ENCODE measurements at regions not wholly inside any gene's neighbourhood (a gene's known extent, or its start where the extent isn't known, plus 50 kb on each side); places are given as distances from the start of the nearest gene placed in this dataset.

GRCh38 chr15:95832668-95833067 is 497.8 kb upstream of the NR2F2 start:
- DNase-seq = no peak
- no TSS peak for BruUV-seq (replicated peaks)

GRCh38 chr15:95834028-95834804 is 496.3 kb upstream of the NR2F2 start:
- H3K36me3 Mint-ChIP-seq (ENCODE audit: insufficient read depth, unreplicated experiment) = no peaks in the 10 kb centered on the region
- DNase-seq = no peak
- CTCF ChIA-PET = no interaction called here
- BruUV-seq (replicated peaks) = no TSS peak
- H3K4me1 Mint-ChIP-seq (ENCODE audit: low read depth, unreplicated experiment) = no peaks in the 10 kb centered on the region
- H3K27ac Mint-ChIP-seq (ENCODE audit: unreplicated experiment) = no peak overlapping the region
- no peak for TF ChIP-seq CTCF (IDR thresholded peaks at IDR 0.05; ENCODE audit: unreplicated experiment)
- H3K4me3 Mint-ChIP-seq (ENCODE audit: low read depth, unreplicated experiment) = no peak overlapping the region
- H3K27me3 Mint-ChIP-seq (ENCODE audit: unreplicated experiment) = no peaks in the 10 kb centered on the region
- no peaks in the 10 kb centered on the region for H3K9me3 Mint-ChIP-seq (ENCODE audit: low read depth, unreplicated experiment)
- intact Hi-C loops (cut with micrococcal nuclease; ENCODE audit: unreplicated experiment) = no loop called here

More at GRCh38 chr15:95832668-95833067, 497.8 kb upstream of the NR2F2 start:
- Mint-ChIP-seq H3K4me1 (ENCODE audit: low read depth, unreplicated experiment) (no peaks in the 10 kb centered on the region), H3K27ac (ENCODE audit: unreplicated experiment) (no peak overlapping the region), H3K4me3 (ENCODE audit: low read depth, unreplicated experiment) (no peak overlapping the region), H3K36me3 (ENCODE audit: insufficient read depth, unreplicated experiment) (no peaks in the 10 kb centered on the region), H3K27me3 (ENCODE audit: unreplicated experiment) (no peaks in the 10 kb centered on the region), H3K9me3 (ENCODE audit: low read depth, unreplicated experiment) (no peaks in the 10 kb centered on the region)
- CTCF ChIA-PET = no interaction called here
- intact Hi-C loops (cut with micrococcal nuclease; ENCODE audit: unreplicated experiment) = no loop called here
- no peak for TF ChIP-seq CTCF (IDR thresholded peaks at IDR 0.05; ENCODE audit: unreplicated experiment)

- TF ChIP-seq CTCF (IDR thresholded peaks at IDR 0.05; ENCODE audit: unreplicated experiment) = no peak
- no TSS peak for BruUV-seq (replicated peaks)
- H3K4me3 Mint-ChIP-seq (ENCODE audit: low read depth, unreplicated experiment) = no peak overlapping the region
- no peak for DNase-seq
- H3K4me1 Mint-ChIP-seq (ENCODE audit: low read depth, unreplicated experiment) = no peaks in the 10 kb centered on the region
- no peaks in the 10 kb centered on the region for H3K9me3 Mint-ChIP-seq (ENCODE audit: low read depth, unreplicated experiment)
- H3K36me3 Mint-ChIP-seq (ENCODE audit: insufficient read depth, unreplicated experiment) = no peaks in the 10 kb centered on the region
- intact Hi-C loops (cut with micrococcal nuclease; ENCODE audit: unreplicated experiment) = no loop called here
- H3K27ac Mint-ChIP-seq (ENCODE audit: unreplicated experiment) = no peak overlapping the region
- no peaks in the 10 kb centered on the region for H3K27me3 Mint-ChIP-seq (ENCODE audit: unreplicated experiment)
- CTCF ChIA-PET = no interaction called here
Observed at GRCh38 chr15:95836536-95836935, 494.0 kb upstream of the NR2F2 start.

- H3K27me3 Mint-ChIP-seq (ENCODE audit: unreplicated experiment) = no peaks in the 10 kb centered on the region
- H3K4me3 Mint-ChIP-seq (ENCODE audit: low read depth, unreplicated experiment) = no peak overlapping the region
- intact Hi-C loops (cut with micrococcal nuclease; ENCODE audit: unreplicated experiment) = no loop called here
- H3K4me1 Mint-ChIP-seq (ENCODE audit: low read depth, unreplicated experiment) = no peaks in the 10 kb centered on the region
- H3K36me3 Mint-ChIP-seq (ENCODE audit: insufficient read depth, unreplicated experiment) = no peaks in the 10 kb centered on the region
- no peaks in the 10 kb centered on the region for H3K9me3 Mint-ChIP-seq (ENCODE audit: low read depth, unreplicated experiment)
- CTCF ChIA-PET = no interaction called here
- no peak overlapping the region for H3K27ac Mint-ChIP-seq (ENCODE audit: unreplicated experiment)
- no TSS peak for BruUV-seq (replicated peaks)
- TF ChIP-seq CTCF (IDR thresholded peaks at IDR 0.05; ENCODE audit: unreplicated experiment) = no peak
- DNase-seq = no peak
Observed at GRCh38 chr15:95837341-95838004, 493.0 kb upstream of the NR2F2 start.

Data from Calu3 (cell line).